Suprapubic skin (tissue), 4 donors: ENCODE measurements at regions not wholly inside any gene's neighbourhood (a gene's known extent, or its start where the extent isn't known, plus 50 kb on each side); places are given as distances from the start of the nearest gene placed in this dataset.

Source experiments
- DNase-seq, 2 donors: peaks; one replicate each; pipeline ENCODE4 v3.0.0-alpha.2; 2019; ENCODE audit warnings: low spot score in 2 of 2
- H3K27ac ChIP-seq: fragments of 200-600 bp; sonication (generic); one replicate; pipeline ENCODE4 v1.5.1; 2019
- H3K27me3 ChIP-seq: fragments of 200-600 bp; sonication (generic); one replicate; pipeline ENCODE4 v1.5.1; 2019
- H3K36me3 ChIP-seq: fragments of 200-600 bp; sonication (generic); one replicate; pipeline ENCODE4 v1.5.1; 2019
- H3K4me1 ChIP-seq: fragments of 200-600 bp; sonication (generic); one replicate; pipeline ENCODE4 v1.5.1; 2019
- H3K4me3 ChIP-seq: fragments of 200-600 bp; sonication (generic); one replicate; pipeline ENCODE4 v1.5.1; 2019; ENCODE audit warnings: mild to moderate bottlenecking
- H3K9me3 ChIP-seq: fragments of 200-600 bp; sonication (generic); one replicate; pipeline ENCODE4 v1.5.1; 2019
- EP300 ChIP-seq: sonication (generic); formaldehyde crosslinking; IDR thresholded peaks from one replicate; pipeline ENCODE4 v1.6.1; 2017; ENCODE audit warnings: antibody characterized with exemption
- POLR2A ChIP-seq, 2 donors: fragments of 450-650 bp; IDR thresholded peaks; one replicate each; pipeline ENCODE4 v1.6.1; 2017; ENCODE audit warnings: antibody characterized with exemption in 2 of 2, mild to moderate bottlenecking in 2 of 2, moderate library complexity in 2 of 2
- POLR2AphosphoS5 ChIP-seq, 3 donors: sonication (generic); formaldehyde crosslinking; IDR thresholded peaks; one replicate each; pipeline ENCODE4 v1.6.1; 2017; ENCODE audit warnings: antibody characterized with exemption in 3 of 3
- WGBS: methylation state at CpG from one replicate; pipeline ENCODE4 v1.1.5; 2018; 5-methylcytosine and 5-hydroxymethylcytosine counted together
- TF ChIP-seq, protein P1 (sequence below), 2 donors: fragments of 200-600 bp in 1 of 2; fragments of 450-650 bp in 1 of 2; sonication (generic) in 1 of 2; IDR thresholded peaks; one replicate each; pipeline ENCODE4 v1.5.1; 2016 to 2019; ENCODE audit warnings: antibody characterized with exemption in 2 of 2, mild to moderate bottlenecking in 1 of 2, moderate library complexity in 1 of 2

DNA sequence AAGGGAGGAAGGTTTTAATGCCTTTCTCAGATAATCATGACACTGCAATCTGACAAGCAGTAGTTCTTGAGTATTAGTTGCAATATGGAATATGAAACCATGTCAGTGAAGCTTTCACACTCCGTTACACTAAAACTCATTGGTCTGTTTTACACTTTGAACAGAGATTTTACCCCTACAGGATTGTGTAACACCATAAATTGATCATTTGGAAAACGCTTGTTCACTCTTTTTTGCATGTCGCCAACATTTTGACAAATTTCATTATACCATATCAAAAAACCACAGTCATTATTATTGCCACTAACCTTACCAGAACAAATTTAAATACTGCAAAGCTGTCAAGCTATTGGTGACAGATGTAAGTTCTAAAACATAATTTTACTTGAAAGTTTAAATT lies 404.8 kb upstream of the THBS1 start:
- 94% methylated on average over 3 of the region's 3 CpGs for WGBS
- Histone ChIP-seq H3K9me3 (no peaks in the 10 kb centered on the region), H3K4me1 (peaks cover 26% of the 10 kb centered on the region), H3K4me3 (no peak overlapping the region), H3K36me3 (no peaks in the 10 kb centered on the region), H3K27me3 (no peaks in the 10 kb centered on the region), H3K27ac (no peak overlapping the region)
- DNase-seq: no peak
- no peak for TF ChIP-seq POLR2A (IDR thresholded peaks at IDR 0.05)
- TF ChIP-seq, protein P1, sequence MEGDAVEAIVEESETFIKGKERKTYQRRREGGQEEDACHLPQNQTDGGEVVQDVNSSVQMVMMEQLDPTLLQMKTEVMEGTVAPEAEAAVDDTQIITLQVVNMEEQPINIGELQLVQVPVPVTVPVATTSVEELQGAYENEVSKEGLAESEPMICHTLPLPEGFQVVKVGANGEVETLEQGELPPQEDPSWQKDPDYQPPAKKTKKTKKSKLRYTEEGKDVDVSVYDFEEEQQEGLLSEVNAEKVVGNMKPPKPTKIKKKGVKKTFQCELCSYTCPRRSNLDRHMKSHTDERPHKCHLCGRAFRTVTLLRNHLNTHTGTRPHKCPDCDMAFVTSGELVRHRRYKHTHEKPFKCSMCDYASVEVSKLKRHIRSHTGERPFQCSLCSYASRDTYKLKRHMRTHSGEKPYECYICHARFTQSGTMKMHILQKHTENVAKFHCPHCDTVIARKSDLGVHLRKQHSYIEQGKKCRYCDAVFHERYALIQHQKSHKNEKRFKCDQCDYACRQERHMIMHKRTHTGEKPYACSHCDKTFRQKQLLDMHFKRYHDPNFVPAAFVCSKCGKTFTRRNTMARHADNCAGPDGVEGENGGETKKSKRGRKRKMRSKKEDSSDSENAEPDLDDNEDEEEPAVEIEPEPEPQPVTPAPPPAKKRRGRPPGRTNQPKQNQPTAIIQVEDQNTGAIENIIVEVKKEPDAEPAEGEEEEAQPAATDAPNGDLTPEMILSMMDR (IDR thresholded peaks at IDR 0.05): no peak
- TF ChIP-seq POLR2AphosphoS5 (IDR thresholded peaks at IDR 0.05): no peak
- no peak for TF ChIP-seq EP300

DNA sequence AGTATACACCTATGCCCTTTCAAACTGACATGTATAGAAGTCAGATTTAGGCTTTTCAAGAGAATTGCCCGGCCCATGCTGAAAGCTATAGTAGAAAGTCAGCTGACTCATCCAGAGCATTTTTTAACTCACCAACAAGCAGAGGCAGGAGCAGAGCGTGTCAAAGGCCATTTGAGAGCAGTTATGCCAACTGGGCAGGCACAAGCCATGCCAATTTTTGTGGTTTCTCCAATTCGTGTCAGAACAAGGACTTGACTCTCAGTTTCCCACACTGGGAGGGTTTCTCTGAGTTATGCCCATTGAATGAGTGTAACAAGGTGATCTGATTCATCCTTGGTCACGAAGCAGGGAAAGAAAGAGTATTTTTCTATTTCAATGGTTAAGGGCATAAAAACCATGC lies 403.3 kb upstream of the THBS1 start:
- Histone ChIP-seq H3K27ac (no peak overlapping the region), H3K36me3 (no peaks in the 10 kb centered on the region), H3K27me3 (no peaks in the 10 kb centered on the region), H3K9me3 (no peaks in the 10 kb centered on the region), H3K4me3 (no peak overlapping the region), H3K4me1 (peaks cover 29% of the 10 kb centered on the region)
- 61% methylated on average over 4 of the region's 4 CpGs for WGBS
- no peak for DNase-seq
- TF ChIP-seq POLR2AphosphoS5 (IDR thresholded peaks at IDR 0.05): no peak

GRCh38 chr15:39180030-39180429 lies 400.8 kb upstream of the THBS1 start:
- Histone ChIP-seq H3K36me3 (no peaks in the 10 kb centered on the region), H3K4me1 (peaks cover 34% of the 10 kb centered on the region), H3K9me3 (no peaks in the 10 kb centered on the region), H3K27me3 (no peaks in the 10 kb centered on the region), H3K4me3 (no peak overlapping the region), H3K27ac (no peak overlapping the region)
- 78% methylated on average over 1 of the region's 1 CpG for WGBS
- no peak for TF ChIP-seq POLR2A (IDR thresholded peaks at IDR 0.05)
- no peak for DNase-seq

DNA sequence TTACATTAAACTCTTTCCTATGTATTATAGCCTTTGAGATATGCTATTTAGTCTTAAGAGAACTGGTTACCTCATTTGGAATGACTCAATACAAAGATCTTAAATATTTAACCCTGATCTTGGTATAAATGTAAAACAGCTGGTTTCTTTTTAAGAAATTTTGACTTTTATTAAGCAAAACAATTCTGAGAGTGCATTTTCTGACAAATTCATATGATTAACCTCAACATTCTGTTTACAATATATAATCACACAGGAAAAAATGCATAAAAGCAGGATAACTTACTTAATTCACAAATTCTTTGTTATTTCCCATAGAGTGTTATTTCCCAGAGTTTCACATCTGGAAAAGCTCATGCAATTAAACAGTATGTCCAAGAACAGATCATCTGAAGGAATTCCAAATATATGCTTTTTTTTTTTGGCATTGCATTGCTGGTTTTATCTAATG lies 400.4 kb upstream of the THBS1 start:
- H3K27me3 ChIP-seq: no peaks in the 10 kb centered on the region
- no peak overlapping the region for H3K27ac ChIP-seq
- no peaks in the 10 kb centered on the region for H3K9me3 ChIP-seq
- no peak overlapping the region for H3K4me3 ChIP-seq
- H3K4me1 ChIP-seq: peaks cover 34% of the 10 kb centered on the region
- TF ChIP-seq POLR2AphosphoS5 (IDR thresholded peaks at IDR 0.05) (no peak), POLR2A (IDR thresholded peaks at IDR 0.05) (no peak), EP300 (no peak)
- TF ChIP-seq, protein P1 (IDR thresholded peaks at IDR 0.05): no peak
- no peaks in the 10 kb centered on the region for H3K36me3 ChIP-seq
- DNase-seq: no peak

- DNase-seq: no peak
- Histone ChIP-seq H3K4me1 (peaks cover 34% of the 10 kb centered on the region), H3K27ac (peak overlapping the region; percentile 67), H3K4me3 (no peak overlapping the region), H3K36me3 (no peaks in the 10 kb centered on the region), H3K27me3 (no peaks in the 10 kb centered on the region), H3K9me3 (no peaks in the 10 kb centered on the region)
- 26% methylated on average over 1 of the region's 1 CpG for WGBS
- no peak for TF ChIP-seq POLR2A (IDR thresholded peaks at IDR 0.05)
- TF ChIP-seq, protein P1 (IDR thresholded peaks at IDR 0.05): no peak
- TF ChIP-seq POLR2AphosphoS5 (IDR thresholded peaks at IDR 0.05): no peak
- TF ChIP-seq EP300: no peak
These were observed 399.7 kb upstream of the THBS1 start for GRCh38 chr15:39181056-39181747.

- Histone ChIP-seq H3K27ac (peak overlapping the region; percentile 67), H3K4me1 (peaks cover 33% of the 10 kb centered on the region), H3K27me3 (no peaks in the 10 kb centered on the region), H3K9me3 (no peaks in the 10 kb centered on the region), H3K36me3 (no peaks in the 10 kb centered on the region), H3K4me3 (no peak overlapping the region)
- TF ChIP-seq, protein P1 (IDR thresholded peaks at IDR 0.05): no peak
- TF ChIP-seq EP300 (no peak), POLR2AphosphoS5 (IDR thresholded peaks at IDR 0.05) (no peak), POLR2A (IDR thresholded peaks at IDR 0.05) (no peak)
- no peak for DNase-seq
- WGBS: 57% methylated on average over 2 of the region's 2 CpGs
These were observed 398.9 kb upstream of the THBS1 start for GRCh38 chr15:39181940-39182339.
